Immature natural killer cell (primary cell): ENCODE measurements at regions not wholly inside any gene's neighbourhood (a gene's known extent, or its start where the extent isn't known, plus 50 kb on each side); places are given as distances from the start of the nearest gene placed in this dataset.

ENCODE experiments used
- DNase-seq, 3 donors: peaks; one replicate each; pipeline ENCODE4 v3.0.0; 2022; ENCODE audit warnings: mixed read lengths in 1 of 3
- H3K27ac Mint-ChIP-seq, 6 donors: one replicate each; pipeline ENCODE4 v1.8.0; 2020; ENCODE audit warnings: mixed read lengths in 6 of 6, mild to moderate bottlenecking in 5 of 6, inconsistent platforms in 4 of 6, moderate library complexity in 3 of 6
- H3K27me3 Mint-ChIP-seq, 3 donors: one replicate each; pipeline ENCODE4 v1.8.0; 2020 to 2021; ENCODE audit warnings: low read depth in 3 of 3, mild to moderate bottlenecking in 3 of 3, mixed read lengths in 3 of 3, moderate library complexity in 3 of 3, inconsistent platforms in 1 of 3
- H3K36me3 Mint-ChIP-seq, 3 donors: one replicate each; pipeline ENCODE4 v1.8.0; 2020; ENCODE audit warnings: mixed read lengths in 3 of 3, inconsistent platforms in 2 of 3, mild to moderate bottlenecking in 2 of 3
- H3K4me1 Mint-ChIP-seq, 2 donors: one replicate each; pipeline ENCODE4 v1.8.0; 2020; ENCODE audit warnings: inconsistent platforms in 2 of 2, mild to moderate bottlenecking in 2 of 2, mixed read lengths in 2 of 2, moderate library complexity in 1 of 2
- H3K4me3 Mint-ChIP-seq, 5 donors: one replicate each; pipeline ENCODE4 v1.8.0; 2020; ENCODE audit warnings: mild to moderate bottlenecking in 5 of 5, mixed read lengths in 5 of 5, inconsistent platforms in 3 of 5, moderate library complexity in 3 of 5
- H3K9me3 Mint-ChIP-seq, 6 donors: one replicate each; pipeline ENCODE4 v1.8.0; 2020; ENCODE audit warnings: mild to moderate bottlenecking in 6 of 6, mixed read lengths in 6 of 6, inconsistent platforms in 4 of 6, moderate library complexity in 3 of 6

- Mint-ChIP-seq H3K27me3 (peaks cover 1 to 7% (median 3%) of the 10 kb centered on the region in 3 donors), H3K4me3 (no peak overlapping the region), H3K9me3 (peaks cover 0 to 6% (median under 1%) of the 10 kb centered on the region in 6 donors), H3K4me1 (no peaks in the 10 kb centered on the region), H3K27ac (no peak overlapping the region), H3K36me3 (no peaks in the 10 kb centered on the region)
- no peak for DNase-seq
Measured at GRCh38 chr1:181260994-181261393, 172.5 kb downstream of the IER5 start.

GRCh38 chr1:181262069-181262468 lies 173.6 kb downstream of the IER5 start:
- Mint-ChIP-seq H3K4me1 (no peaks in the 10 kb centered on the region), H3K27ac (no peak overlapping the region), H3K27me3 (peaks cover 3 to 6% (median 4%) of the 10 kb centered on the region in 3 donors)

GRCh38 chr1:181263444-181263843 lies 174.9 kb downstream of the IER5 start:
- Mint-ChIP-seq H3K9me3 (peaks cover 0 to 2% (median 0%) of the 10 kb centered on the region in 6 donors), H3K4me1 (no peaks in the 10 kb centered on the region), H3K36me3 (no peaks in the 10 kb centered on the region), H3K27me3 (peaks cover 2 to 5% (median 3%) of the 10 kb centered on the region in 3 donors), H3K4me3 (no peak overlapping the region), H3K27ac (no peak overlapping the region)
- no peak for DNase-seq

More at GRCh38 chr1:181262069-181262468, 173.6 kb downstream of the IER5 start:
- no peak overlapping the region for H3K4me3 Mint-ChIP-seq
- H3K9me3 Mint-ChIP-seq = peaks cover 0 to 2% (median 0%) of the 10 kb centered on the region in 6 donors
- DNase-seq = no peak
- H3K36me3 Mint-ChIP-seq = no peaks in the 10 kb centered on the region

- no peak for DNase-seq
- H3K4me1 Mint-ChIP-seq = no peaks in the 10 kb centered on the region
- peaks cover 0 to 2% (median 0%) of the 10 kb centered on the region in 6 donors for H3K9me3 Mint-ChIP-seq
- H3K27ac Mint-ChIP-seq = no peak overlapping the region
- no peak overlapping the region for H3K4me3 Mint-ChIP-seq
- H3K27me3 Mint-ChIP-seq = peaks cover 2 to 6% (median 5%) of the 10 kb centered on the region in 3 donors
- H3K36me3 Mint-ChIP-seq = no peaks in the 10 kb centered on the region
Measured at GRCh38 chr1:181264821-181265220, 176.3 kb downstream of the IER5 start.

GRCh38 chr1:181284978-181285377 lies 196.5 kb downstream of the IER5 start:
- Mint-ChIP-seq H3K36me3 (peaks cover 0 to 4% (median 0%) of the 10 kb centered on the region in 3 donors), H3K27ac (no peak overlapping the region), H3K9me3 (peaks cover 9 to 49% (median 21%) of the 10 kb centered on the region in 6 donors), H3K4me1 (no peaks in the 10 kb centered on the region), H3K27me3 (peaks cover 0 to 4% (median 1%) of the 10 kb centered on the region in 3 donors), H3K4me3 (no peak overlapping the region)
- no peak for DNase-seq

GRCh38 chr1:181295217-181295616 lies 188.1 kb upstream of the CACNA1E start:
- H3K27me3 Mint-ChIP-seq = peaks cover 2 to 10% (median 3%) of the 10 kb centered on the region in 3 donors
- H3K36me3 Mint-ChIP-seq = no peaks in the 10 kb centered on the region
- peaks cover 0 to 8% (median 0%) of the 10 kb centered on the region in 6 donors for H3K9me3 Mint-ChIP-seq
- H3K4me3 Mint-ChIP-seq = no peak overlapping the region
- no peak for DNase-seq
- no peak overlapping the region for H3K27ac Mint-ChIP-seq
- H3K4me1 Mint-ChIP-seq = no peaks in the 10 kb centered on the region

GRCh38 chr1:181296180-181296579 lies 187.1 kb upstream of the CACNA1E start:
- H3K9me3 Mint-ChIP-seq = peaks cover 0 to 8% (median 0%) of the 10 kb centered on the region in 6 donors
- H3K36me3 Mint-ChIP-seq = no peaks in the 10 kb centered on the region

GRCh38 chr1:181308098-181308497 lies 175.2 kb upstream of the CACNA1E start:
- no peak for DNase-seq
- no peaks in the 10 kb centered on the region for H3K4me1 Mint-ChIP-seq
- H3K4me3 Mint-ChIP-seq = no peak overlapping the region
- H3K9me3 Mint-ChIP-seq = no peaks in the 10 kb centered on the region
- H3K27ac Mint-ChIP-seq = no peak overlapping the region
- peaks cover 2 to 9% (median 5%) of the 10 kb centered on the region in 3 donors for H3K27me3 Mint-ChIP-seq
- no peaks in the 10 kb centered on the region for H3K36me3 Mint-ChIP-seq

More at GRCh38 chr1:181296180-181296579, 187.1 kb upstream of the CACNA1E start:
- H3K27ac Mint-ChIP-seq = no peak overlapping the region
- DNase-seq = no peak
- peaks cover 2 to 10% (median 3%) of the 10 kb centered on the region in 3 donors for H3K27me3 Mint-ChIP-seq
- no peaks in the 10 kb centered on the region for H3K4me1 Mint-ChIP-seq
- H3K4me3 Mint-ChIP-seq = no peak overlapping the region

GRCh38 chr1:181310560-181310959 lies 172.8 kb upstream of the CACNA1E start:
- no peak for DNase-seq
- Mint-ChIP-seq H3K9me3 (no peaks in the 10 kb centered on the region), H3K27me3 (peaks cover 2 to 20% (median 5%) of the 10 kb centered on the region in 3 donors), H3K4me3 (no peak overlapping the region), H3K36me3 (no peaks in the 10 kb centered on the region), H3K4me1 (no peaks in the 10 kb centered on the region), H3K27ac (no peak overlapping the region)

GRCh38 chr1:181312946-181313345 lies 170.4 kb upstream of the CACNA1E start:
- H3K4me3 Mint-ChIP-seq = no peak overlapping the region
- H3K27me3 Mint-ChIP-seq = peaks cover 4 to 24% (median 5%) of the 10 kb centered on the region in 3 donors

GRCh38 chr1:181313466-181313865 lies 169.9 kb upstream of the CACNA1E start:
- Mint-ChIP-seq H3K36me3 (no peaks in the 10 kb centered on the region), H3K27ac (no peak overlapping the region), H3K27me3 (peaks cover 4 to 24% (median 5%) of the 10 kb centered on the region in 3 donors), H3K4me1 (no peaks in the 10 kb centered on the region), H3K9me3 (peaks cover 0 to 4% (median 0%) of the 10 kb centered on the region in 6 donors), H3K4me3 (no peak overlapping the region)
- DNase-seq = no peak

More at GRCh38 chr1:181312946-181313345, 170.4 kb upstream of the CACNA1E start:
- Mint-ChIP-seq H3K27ac (no peak overlapping the region), H3K9me3 (peaks cover 0 to 4% (median 0%) of the 10 kb centered on the region in 6 donors), H3K4me1 (no peaks in the 10 kb centered on the region), H3K36me3 (no peaks in the 10 kb centered on the region)
- DNase-seq = no peak

GRCh38 chr1:181314010-181314409 lies 169.3 kb upstream of the CACNA1E start:
- Mint-ChIP-seq H3K36me3 (peaks cover 0 to 3% (median 0%) of the 10 kb centered on the region in 3 donors), H3K27me3 (peaks cover 5 to 26% (median 9%) of the 10 kb centered on the region in 3 donors), H3K27ac (no peak overlapping the region), H3K4me3 (no peak overlapping the region), H3K9me3 (peaks cover 0 to 9% (median 0%) of the 10 kb centered on the region in 6 donors), H3K4me1 (no peaks in the 10 kb centered on the region)
- no peak for DNase-seq

- no peak for DNase-seq
- Mint-ChIP-seq H3K27ac (no peak overlapping the region), H3K4me1 (no peaks in the 10 kb centered on the region), H3K27me3 (peaks cover 8 to 29% (median 13%) of the 10 kb centered on the region in 3 donors), H3K9me3 (peaks cover 0 to 9% (median 0%) of the 10 kb centered on the region in 6 donors), H3K36me3 (peaks cover 0 to 3% (median 0%) of the 10 kb centered on the region in 3 donors), H3K4me3 (no peak overlapping the region)
Measured at GRCh38 chr1:181314959-181315358, 168.4 kb upstream of the CACNA1E start.

- no peak overlapping the region for H3K27ac Mint-ChIP-seq
- H3K4me3 Mint-ChIP-seq = no peak overlapping the region
- DNase-seq = no peak
- peaks cover 10 to 29% (median 15%) of the 10 kb centered on the region in 3 donors for H3K27me3 Mint-ChIP-seq
- H3K4me1 Mint-ChIP-seq = no peaks in the 10 kb centered on the region
- H3K36me3 Mint-ChIP-seq = peaks cover 0 to 3% (median 0%) of the 10 kb centered on the region in 3 donors
- peaks cover 0 to 9% (median 0%) of the 10 kb centered on the region in 6 donors for H3K9me3 Mint-ChIP-seq
Measured at GRCh38 chr1:181317261-181317930, 165.9 kb upstream of the CACNA1E start.
